Stimulated activated naive CD4-positive, alpha-beta T cell (primary cell): ENCODE measurements at regions not wholly inside any gene's neighbourhood (a gene's known extent, or its start where the extent isn't known, plus 50 kb on each side); places are given as distances from the start of the nearest gene placed in this dataset.

Experiments used
- DNase-seq, 6 experiments: peaks; one replicate each; lab custom pipeline; 2025; lab: John Stamatoyannopoulos, UW

DNA sequence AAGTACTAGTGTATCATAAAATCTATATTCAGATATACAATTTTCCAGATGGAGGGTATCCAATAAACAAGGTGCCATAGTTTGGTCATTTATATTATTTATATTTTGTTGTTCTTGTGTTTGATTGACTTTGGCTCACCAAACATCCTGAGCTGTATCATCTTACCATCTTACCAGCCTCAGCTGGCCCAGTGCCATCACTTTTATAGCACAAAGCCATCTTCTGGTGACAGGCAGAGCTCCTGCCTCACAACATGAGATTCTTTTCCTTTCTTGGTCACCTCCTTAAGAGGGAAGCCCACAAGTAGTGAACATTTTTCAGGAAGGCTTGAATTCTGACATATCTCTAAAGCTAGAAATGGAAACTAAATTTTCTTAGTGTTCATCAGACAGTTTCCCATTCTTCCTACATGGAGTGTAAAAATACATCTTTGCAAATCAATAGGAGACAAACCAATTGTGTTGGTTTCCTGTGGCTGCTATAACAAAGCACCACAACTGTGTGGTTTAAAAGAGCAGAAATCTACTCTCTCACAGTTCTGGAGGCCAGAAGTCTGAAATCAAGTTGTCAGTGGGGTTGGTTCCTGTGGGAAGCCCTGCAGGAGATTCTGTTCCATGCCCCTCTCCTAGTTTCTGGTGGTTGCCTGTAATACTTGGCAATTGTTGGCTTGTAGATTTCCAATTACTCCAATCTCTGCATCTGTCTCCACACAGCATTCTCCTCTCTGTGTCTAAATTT lies 341.8 kb downstream of the MAN2A1 start:
- peak in 3 of 6 experiments; percentile 1 to 18 (median 17) for DNase-seq

DNA sequence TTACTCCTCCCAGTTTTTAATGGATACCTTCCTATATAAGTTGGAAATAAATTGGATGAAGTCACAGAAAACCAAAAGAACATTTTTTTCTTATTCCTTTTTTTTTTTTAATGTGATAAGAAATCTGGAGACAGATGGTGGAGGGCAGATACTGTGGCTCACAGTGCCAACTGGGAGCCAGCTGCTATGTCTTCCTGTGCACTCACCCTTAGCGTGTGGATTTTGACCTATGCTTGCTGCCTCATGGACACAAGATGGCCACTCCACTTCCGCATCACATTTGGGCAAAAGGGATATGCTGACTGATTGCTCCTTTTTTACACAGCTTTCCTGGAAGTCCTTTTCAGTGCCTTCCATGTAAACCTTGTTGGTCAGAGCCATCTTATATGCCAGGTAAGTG lies 342.6 kb downstream of the MAN2A1 start:
- no peak for DNase-seq

DNA sequence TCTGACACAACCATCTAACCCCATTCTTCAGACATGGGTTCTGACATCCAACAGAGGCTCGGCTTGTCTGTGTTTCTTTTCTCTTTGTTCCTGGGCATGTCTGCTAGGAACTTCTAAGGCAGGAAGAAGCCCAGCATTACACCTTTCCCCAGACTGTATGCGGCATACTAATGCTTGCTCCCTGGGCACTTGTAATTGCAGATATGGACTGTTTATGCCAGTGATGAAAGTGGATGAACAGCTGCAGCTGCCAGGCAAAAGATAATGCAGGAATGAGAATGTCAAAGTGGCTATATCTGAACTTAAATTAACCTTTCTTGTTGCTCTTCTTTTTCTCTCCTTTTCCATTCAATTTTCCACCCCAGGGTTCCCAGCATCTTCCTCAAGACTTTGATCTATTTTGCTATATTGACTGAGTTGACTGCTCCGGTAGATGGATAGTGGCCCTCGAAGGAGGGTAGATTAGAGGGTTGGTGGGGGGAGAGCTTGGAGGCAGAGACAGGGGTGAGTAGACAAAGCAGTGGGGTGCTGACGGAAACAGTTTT lies 344.4 kb downstream of the MAN2A1 start:
- DNase-seq: no peak

DNA sequence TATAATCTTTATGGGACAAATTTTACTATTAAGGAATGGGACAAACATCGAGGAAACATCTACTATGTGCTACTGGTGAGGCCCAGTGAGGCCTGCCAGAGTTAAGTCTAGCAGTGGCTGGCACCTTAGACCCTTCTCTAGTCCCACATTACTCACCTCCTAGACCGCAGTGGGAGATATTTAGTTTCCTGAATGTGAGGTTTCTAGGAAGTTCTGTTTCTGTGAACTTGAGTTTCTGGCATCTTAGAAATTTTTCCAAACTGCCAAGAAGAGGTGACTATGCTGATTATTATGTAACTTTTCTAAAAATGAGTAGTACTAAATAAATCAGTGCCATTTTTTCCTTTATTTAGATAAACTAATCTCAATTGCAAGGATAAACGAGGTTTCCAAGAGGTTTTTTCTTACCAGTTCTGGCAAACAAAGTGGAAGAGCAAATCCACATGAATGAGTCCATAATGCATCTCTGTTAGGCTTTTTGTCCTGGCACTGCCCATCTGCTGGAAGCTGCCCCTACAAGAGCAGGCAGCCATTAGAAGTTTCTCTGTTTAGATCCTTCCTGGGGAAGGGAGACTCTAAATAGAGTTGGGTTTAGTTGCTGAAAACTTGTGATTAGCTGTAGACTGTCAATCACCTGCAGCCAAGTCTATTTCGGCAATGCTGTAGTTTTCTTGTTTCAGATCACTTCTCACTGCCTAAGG lies 348.7 kb downstream of the MAN2A1 start:
- DNase-seq: no peak

DNA sequence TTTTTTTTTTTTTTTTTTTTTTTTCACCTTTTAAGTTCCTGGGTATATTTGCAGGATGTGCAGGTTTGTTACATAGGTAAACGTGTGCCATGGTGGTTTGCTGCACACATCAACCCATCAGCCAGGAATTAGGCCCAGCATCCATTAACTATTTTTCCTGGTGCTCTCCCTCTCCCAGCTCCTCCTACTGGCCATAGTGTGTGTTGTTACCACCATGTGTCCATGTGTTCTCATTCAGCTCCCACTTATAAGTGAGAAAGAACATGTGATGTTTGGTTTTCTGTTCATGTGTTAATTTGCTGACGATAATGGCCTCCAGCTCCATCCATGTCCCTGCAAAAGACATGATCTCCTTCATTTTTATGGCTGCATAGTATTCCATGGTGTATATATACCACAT lies 350.5 kb downstream of the MAN2A1 start:
- no peak for DNase-seq

DNA sequence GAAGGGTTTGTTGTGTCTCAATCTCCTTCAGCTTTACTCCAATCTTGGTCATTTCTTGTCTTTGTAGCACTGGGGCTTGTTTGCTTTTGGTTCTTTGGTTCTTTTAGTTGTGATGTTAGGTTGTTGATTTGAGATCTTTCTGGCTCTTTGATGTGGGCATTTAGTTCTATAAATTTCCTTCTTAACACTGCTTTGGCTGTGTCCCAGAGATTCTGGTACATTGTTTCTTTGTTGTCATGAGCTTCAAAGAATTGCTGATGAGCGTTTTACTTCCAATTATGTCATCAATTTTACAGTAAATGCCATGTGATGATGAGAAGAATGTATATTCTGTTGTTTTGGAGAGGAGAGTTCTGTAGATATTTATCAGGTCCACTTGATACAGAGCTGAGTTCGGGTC lies 353.3 kb downstream of the MAN2A1 start:
- peak in 3 of 6 experiments; percentile 9 to 25 (median 17) for DNase-seq

DNA sequence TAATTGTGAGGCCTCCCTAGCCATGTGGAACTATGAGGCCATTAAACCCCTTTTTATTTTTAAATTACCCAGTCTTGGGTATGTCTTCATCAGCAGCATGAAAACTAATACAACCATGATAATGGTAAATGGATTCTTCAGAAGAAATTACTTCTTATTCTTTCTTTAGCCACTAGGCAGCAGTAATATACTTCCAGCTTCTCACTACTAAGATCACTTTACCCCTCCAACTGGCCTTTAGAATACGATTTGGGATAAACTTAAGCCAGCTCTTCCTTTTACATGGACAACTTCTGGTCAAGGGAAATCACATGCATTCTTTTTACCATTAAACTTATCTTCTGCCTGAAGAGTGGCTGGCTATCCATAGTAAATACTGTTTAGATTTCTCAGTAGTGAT lies 355.4 kb downstream of the MAN2A1 start:
- no peak for DNase-seq

DNA sequence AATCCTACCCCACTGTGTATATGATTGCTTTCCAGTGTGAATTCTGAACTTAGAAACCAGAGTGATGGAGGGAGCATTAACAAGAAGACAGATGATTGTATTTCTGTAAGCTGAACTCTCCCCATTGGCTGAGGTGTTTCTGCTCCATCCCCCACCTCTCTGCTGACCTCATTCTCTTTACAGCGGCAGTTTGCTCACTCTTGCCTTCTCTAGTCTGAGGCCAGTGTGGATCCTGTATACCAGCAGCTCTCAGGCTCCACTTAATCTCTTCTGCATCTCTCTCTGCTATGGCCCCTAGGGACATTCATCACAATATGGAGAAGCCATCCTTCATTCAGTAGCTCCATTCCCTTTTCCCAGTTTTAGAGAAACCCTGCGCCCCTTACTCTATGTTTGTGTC lies 358.8 kb downstream of the MAN2A1 start:
- no peak for DNase-seq

DNA sequence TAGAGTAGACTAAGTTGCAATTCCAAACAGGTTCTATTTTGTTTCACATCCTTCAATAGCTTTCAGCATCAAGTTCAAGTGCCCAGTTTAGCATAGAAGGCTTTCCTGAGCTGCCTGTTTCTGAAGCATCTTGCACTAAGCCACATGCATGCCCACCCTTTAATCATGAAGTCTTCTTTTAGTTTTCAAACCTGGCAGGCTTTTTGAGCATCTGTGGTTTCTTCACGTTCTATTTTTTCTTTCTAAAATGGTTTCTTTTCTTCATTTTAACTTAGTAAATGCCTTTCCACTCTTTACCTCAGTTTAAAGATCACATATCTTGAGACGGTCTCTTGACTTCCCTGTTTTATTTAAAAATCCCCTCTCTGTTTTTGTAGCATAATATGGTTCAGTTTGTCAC lies 360.1 kb downstream of the MAN2A1 start:
- no peak for DNase-seq

DNA sequence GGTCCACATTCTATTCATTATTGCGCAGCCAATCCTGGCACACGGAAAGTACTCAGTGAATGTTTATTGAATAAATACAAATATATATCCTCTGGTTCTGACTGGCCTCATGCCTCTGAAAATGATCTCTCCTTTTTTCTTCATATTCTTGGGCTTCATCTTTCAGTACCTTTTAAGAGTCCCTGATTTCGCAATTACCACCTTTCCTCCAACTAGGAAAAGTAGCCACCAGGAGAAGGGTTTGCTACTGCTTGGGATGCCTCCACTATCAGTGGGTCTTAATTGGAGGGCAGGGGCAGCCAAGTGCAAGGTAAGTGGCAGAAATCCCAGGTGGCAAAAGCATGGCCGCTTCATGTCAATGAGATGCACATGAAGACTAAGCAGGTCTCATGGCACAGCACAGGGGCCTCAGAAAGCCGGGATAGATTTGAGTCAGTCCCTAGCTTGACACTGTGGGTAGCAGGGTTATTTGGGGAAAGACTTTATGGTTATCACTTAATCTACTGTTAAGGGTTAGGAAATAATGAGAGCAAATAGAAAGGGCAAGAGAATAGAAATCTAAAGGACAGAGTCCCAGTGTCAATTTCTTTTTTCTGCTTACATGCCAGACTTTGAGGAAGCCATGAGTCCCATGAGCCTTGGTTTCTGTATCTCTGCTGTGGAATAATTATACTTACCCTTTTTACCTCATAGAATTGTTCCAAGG lies 361.1 kb downstream of the MAN2A1 start:
- DNase-seq: no peak

DNA sequence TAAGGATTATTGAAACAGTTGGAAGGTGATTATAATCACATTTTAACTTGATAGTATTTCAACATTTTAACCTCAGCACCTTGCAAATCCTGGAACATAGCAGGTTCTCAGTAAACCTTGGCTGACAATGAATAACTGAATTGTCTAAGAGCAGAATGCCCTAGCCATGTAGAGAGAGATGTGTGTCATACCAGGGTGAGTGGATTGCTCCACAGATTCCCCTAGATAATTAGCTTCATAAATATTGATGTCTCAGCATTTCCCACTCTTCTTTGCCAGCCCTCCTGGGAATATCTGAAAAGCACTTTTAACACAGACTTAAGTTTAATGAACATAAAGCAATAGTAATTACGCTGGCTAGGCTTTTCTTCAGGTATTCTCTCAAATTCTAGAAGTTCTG lies 363.5 kb downstream of the MAN2A1 start:
- no peak for DNase-seq

DNA sequence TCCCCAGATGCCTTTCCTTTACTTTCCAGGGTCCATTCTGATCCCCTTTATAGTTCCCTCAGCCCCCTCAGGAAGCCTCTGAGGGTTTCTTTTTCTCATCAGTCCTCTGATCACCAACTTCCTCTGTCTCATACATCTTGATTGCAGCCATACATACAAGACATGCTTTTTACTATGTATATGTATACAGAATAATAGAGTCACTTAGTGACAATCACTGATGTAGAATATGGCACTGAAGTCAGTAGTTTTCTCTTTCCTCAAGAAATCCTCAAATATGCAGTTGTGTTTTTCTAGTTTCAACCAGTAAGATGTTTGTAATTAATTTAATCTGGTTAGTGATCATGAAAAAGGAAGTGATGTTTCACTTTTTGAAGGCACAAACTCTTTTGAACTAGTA lies 364.1 kb downstream of the MAN2A1 start:
- no peak for DNase-seq

DNA sequence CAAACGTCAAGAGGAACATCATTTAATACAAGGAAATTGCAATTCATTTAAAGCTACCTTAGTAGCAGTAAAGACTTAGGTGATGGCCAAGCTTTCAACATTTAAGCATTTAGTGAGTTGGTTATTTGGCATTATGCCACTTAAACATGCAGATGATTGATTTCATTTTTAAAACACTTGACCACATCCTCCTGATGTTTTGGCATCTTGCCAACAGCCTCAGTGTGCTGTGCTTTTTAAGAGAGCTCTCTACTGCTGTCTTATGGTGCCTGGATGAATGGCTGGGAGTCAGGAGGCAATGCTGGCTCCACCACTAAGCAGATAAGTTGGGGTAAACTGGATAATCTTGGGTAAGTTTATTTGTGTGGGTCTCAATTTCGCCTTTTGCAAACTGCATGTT lies 364.5 kb downstream of the MAN2A1 start:
- peak; percentile 23 to 92 (median 75) for DNase-seq

DNA sequence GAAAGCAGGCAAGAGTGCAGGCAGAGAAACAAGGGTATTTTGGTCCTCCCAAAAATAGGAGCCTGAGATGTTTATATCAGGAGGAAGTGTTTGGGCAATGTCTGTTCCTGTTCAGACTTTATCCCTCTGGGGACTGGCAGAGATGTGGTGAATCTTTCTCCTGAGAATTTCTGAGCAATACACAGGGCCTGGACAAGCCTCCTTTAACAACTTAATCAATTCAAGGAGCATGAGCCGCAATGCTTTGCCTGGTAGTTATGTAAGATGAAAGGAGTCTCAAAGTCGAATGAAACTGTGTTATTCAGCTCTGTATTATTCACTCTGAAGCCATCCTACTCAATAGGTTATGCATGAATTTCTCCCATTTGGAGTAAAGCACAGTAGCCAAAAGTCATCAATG lies 365.6 kb downstream of the MAN2A1 start:
- no peak for DNase-seq

DNA sequence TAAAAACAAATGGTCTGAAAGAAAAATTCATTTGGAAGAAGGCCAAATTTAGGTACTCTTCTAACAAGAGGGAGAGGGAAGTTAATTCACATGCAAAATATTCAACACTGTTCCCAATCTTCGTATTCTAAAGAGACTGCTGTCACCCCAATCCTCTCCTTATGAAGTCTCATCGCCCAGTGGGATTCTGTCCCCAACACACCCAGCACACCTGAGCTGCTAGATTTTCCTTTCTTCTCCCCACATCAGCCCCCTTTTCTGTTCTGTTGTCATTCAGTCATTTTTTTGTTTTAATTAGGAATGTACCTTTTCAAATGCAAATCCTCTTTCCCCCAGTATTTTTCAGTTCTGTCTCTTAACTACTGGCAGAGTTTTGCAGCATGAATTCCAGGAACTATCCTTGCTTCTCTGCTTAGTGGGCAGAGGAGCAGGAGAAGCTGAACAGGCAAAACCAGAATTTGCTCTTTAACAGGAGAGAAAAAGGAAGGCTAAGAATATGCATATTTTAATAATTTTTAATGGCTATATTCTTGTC lies 366.9 kb downstream of the MAN2A1 start:
- DNase-seq: no peak

DNA sequence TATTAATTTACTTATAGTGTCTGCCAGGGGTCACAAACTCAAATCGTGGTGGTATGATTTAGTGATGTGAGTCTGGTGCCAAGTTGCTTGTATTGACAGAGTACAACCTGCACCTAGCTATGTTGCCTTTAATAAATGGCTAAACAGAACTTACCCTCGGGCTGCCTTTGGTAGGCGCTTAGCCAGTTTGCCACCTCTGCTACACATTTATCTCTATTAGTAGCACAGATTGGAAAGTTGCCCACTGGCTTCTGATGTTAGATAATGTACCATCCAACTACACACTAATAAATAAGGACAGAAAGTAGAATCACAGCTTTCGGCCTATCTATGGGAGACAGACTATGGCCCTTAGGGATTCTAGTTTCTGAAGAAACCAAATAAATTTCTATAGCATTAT lies 368.4 kb downstream of the MAN2A1 start:
- no peak for DNase-seq

DNA sequence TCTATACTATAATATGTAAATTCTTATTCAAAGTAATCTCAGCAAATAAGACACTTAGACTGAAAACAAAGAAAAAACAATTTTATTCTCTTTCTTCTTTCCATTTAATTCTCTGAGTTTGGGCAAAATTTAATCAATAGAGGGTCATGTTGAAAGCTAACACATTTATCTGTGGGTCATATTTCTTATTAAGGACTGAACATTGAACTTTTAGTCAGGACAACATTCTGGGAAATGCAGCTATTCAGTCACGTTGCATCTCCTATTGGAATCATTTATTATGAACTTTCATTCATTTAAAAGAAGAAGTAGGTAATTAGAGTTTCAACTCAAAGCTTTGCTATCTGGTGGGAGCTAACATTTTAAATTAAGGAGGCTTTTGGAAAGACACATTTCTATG lies 372.5 kb downstream of the MAN2A1 start:
- no peak for DNase-seq

DNA sequence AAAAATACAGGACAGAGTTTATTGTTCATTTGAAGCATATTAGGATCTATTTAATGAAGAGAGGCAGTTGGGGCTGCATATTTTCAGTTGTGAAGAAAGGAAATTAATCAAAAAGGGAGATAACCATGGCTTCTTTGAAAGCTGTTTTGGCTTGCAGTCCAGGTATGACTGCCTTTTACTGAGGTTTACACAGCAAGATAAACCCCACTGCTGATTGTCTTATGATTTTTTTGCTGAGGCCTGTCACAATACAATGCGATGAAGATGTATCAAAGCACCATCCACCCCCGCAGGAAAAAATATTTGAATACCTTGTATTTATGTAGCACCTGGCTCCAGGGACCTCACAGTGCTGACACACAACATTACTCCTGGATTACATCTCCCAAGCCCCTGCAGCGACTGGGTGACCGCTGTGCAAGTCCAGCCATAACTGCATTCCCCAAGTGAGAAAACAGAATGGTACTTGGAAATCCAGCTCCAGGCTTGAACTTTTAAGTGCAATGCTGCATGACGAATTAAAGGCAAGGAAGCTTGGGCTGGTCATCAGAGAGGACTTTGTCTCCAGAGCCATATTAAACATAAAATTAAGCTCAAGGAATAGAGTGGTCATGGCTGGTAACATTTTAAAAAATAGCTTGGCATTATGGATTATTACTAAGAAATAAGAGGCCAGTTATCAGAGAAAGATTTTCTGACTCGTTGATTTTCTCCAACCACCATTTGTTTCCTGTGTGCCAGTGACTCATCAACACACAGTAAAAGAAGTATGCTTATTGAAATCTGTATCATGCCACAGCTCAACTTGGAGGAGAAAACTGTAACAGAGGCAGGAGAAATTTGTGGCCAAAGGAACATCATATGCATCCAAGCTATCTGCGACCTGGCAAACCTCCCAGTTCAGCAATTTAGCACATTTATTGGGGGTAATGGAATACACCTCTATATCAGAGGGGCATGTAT lies 374.2 kb downstream of the MAN2A1 start:
- no peak for DNase-seq

DNA sequence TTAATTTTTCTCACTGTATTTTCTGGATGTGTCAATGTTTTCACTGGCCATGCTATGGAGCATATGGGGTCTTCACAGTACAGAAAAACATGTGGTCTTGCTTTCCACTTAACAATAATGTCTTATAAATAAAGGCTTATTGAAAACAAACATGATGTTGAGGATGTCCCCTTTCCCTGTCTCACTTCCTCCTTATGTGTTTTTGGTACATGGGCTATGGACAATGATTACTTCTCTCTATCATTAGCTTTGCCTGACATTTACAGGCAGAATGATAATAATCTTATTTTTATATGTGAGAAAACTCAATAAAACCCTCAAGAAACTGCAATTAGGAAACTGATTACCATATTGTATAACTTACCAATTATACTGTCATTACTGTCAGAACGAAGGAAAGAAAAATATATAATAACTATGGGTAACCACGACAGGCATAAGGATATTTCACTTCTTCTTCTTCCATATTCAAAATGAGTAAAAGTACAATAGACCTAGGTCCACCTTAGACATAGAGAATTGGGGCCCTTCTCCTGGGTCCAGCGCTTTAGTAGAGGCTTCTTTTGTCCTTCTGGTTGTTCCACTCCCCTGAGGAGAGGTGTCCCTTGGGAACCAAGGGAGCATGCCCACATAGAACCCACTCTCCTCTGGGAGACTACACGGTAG lies 375.0 kb downstream of the MAN2A1 start:
- DNase-seq: no peak

DNA sequence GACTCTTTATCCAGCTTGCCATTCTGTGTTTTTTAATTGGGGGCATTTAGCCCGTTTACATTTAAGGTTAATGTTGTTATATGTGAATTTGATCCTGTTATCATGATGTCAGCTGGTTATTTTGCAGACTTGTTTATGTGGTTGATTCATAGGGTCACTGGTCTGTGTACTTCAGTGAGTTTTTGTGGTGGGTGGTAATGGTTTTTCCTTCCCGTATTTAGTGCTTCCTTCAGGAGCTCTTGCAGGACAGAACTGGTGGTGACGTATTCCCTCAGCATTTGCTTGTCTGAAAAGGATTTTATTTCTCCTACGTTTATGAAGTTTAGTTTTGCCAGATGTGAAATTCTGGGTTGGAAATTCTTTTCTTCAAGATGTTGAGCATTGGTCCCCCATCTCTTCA lies 381.1 kb downstream of the MAN2A1 start:
- no peak for DNase-seq

DNA sequence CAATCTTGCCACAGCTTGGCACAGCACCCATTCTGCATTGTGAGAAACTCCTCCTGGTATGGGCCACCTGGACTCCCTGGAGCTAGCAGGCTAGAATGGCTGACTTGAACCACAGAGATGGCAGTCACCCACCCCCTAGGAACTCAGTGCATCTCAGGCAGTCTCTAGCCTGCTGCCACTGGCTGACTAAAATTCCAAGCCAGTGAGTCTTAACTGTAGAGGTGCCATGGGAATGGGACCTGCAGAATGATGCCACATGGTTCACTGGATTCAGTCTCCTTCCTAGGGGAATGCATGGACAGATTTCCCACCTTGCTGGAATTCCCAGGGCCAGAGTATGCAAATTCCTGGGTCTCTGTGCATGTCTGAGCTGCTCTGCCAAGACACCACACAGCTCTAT lies 382.9 kb downstream of the MAN2A1 start:
- no peak for DNase-seq
